Keratinocyte (primary cell): ENCODE measurements at regions not wholly inside any gene's neighbourhood (a gene's known extent, or its start where the extent isn't known, plus 50 kb on each side); places are given as distances from the start of the nearest gene placed in this dataset.

ENCODE experiments used
- DNase-seq: peaks from one replicate; pipeline ENCODE4 v3.0.0-alpha.2; 2011; ENCODE audit warnings: low read depth, missing footprints, low spot score
- FAIRE-seq: peaks from 2 replicates; lab custom pipeline; 2011; peaks lifted over from hg19 to GRCh38; lab: Jason Lieb, UNC
- H2AFZ ChIP-seq: 2 replicates; pipeline ENCODE4 v1.6.0; 2012; ENCODE audit warnings: low read length, control low read depth, inconsistent platforms; ENCODE audit not compliant: control insufficient read depth
- H3K27ac ChIP-seq: 2 replicates; pipeline ENCODE4 v1.5.1; 2011; ENCODE audit warnings: low read length; ENCODE audit not compliant: control insufficient read depth, insufficient read depth
- H3K27me3 ChIP-seq: 3 replicates; pipeline ENCODE4 v1.6.0; 2011; ENCODE audit warnings: low read length; ENCODE audit not compliant: control insufficient read depth, insufficient read depth; ENCODE audit errors: extremely low read depth
- H3K36me3 ChIP-seq, 2 experiments: 2 replicates in 1 of 2; 3 replicates in 1 of 2; pipeline ENCODE4 v1.5.1; 2011; ENCODE audit warnings: low read length in 2 of 2, mild to moderate bottlenecking in 1 of 2; ENCODE audit not compliant: control insufficient read depth in 2 of 2, insufficient read depth in 2 of 2; ENCODE audit errors: extremely low read depth in 1 of 2
- H3K4me1 ChIP-seq: 3 replicates; pipeline ENCODE4 v1.5.1; 2011; ENCODE audit warnings: low read length; ENCODE audit not compliant: control insufficient read depth, insufficient read depth; ENCODE audit errors: extremely low read depth
- H3K4me2 ChIP-seq: 3 replicates; pipeline ENCODE4 v1.6.0; 2011; ENCODE audit warnings: low read depth, low read length; ENCODE audit not compliant: control insufficient read depth, insufficient read depth; ENCODE audit errors: extremely low read depth
- H3K4me3 ChIP-seq, 3 experiments: fragments of 200-600 bp in 1 of 3; sonication (generic) in 1 of 3; 2 replicates in 2 of 3; 3 replicates in 1 of 3; pipeline ENCODE4 v1.5.1; 2011 to 2016; ENCODE audit warnings: low read length in 3 of 3, mild to moderate bottlenecking in 3 of 3, control low read depth in 2 of 3, inconsistent platforms in 1 of 3, low read depth in 1 of 3, mixed read lengths in 1 of 3, mixed run types in 1 of 3, moderate library complexity in 1 of 3; ENCODE audit not compliant: control insufficient read depth in 2 of 3, insufficient read depth in 2 of 3; ENCODE audit errors: extremely low read depth in 1 of 3
- H3K79me2 ChIP-seq: 2 replicates; pipeline ENCODE4 v1.6.0; 2012; ENCODE audit warnings: low read length; ENCODE audit not compliant: control insufficient read depth, insufficient read depth
- H3K9ac ChIP-seq: 3 replicates; pipeline ENCODE4 v1.6.0; 2011; ENCODE audit warnings: low read length; ENCODE audit not compliant: control insufficient read depth, insufficient read depth; ENCODE audit errors: extremely low read depth
- H3K9me1 ChIP-seq: 3 replicates; pipeline ENCODE4 v1.6.0; 2011; ENCODE audit warnings: low read length; ENCODE audit not compliant: control insufficient read depth, insufficient read depth; ENCODE audit errors: extremely low read depth
- H3K9me3 ChIP-seq: 2 replicates; pipeline ENCODE4 v1.5.1; 2012; ENCODE audit warnings: low read depth, low read length; ENCODE audit not compliant: control insufficient read depth
- H4K20me1 ChIP-seq: 3 replicates; pipeline ENCODE4 v1.6.0; 2011; ENCODE audit warnings: low read length; ENCODE audit not compliant: control insufficient read depth, insufficient read depth; ENCODE audit errors: extremely low read depth
- EZH2 ChIP-seq: IDR thresholded peaks from one replicate; pipeline ENCODE4 v1.6.1; 2012; ENCODE audit warnings: inconsistent platforms, mild to moderate bottlenecking, low read length, moderate library complexity
- dilution Hi-C: fragments of 300-500 bp; cut with MboI; formaldehyde crosslinking; loops from one replicate; pipeline ENCODE4 v1.7.0; 2020; ENCODE audit warnings: low sequenced_read_pairs; ENCODE audit not compliant: extremely low pct_ligation_motif_present
- TF ChIP-seq, protein P1 (sequence below), 3 experiments: IDR thresholded peaks in 1 of 3; conservative IDR thresholded peaks in 1 of 3; optimal IDR thresholded peaks in 1 of 3; 2 replicates in 2 of 3; 3 replicates in 1 of 3; pipeline versions ENCODE3 to v1.5.1; 2011; ENCODE audit warnings: low read length in 3 of 3, mild to moderate bottlenecking in 3 of 3, moderate library complexity in 2 of 3, control low read depth in 1 of 3, inconsistent platforms in 1 of 3; ENCODE audit not compliant: insufficient read depth in 2 of 3; ENCODE audit errors: extremely low read depth in 1 of 3

DNA sequence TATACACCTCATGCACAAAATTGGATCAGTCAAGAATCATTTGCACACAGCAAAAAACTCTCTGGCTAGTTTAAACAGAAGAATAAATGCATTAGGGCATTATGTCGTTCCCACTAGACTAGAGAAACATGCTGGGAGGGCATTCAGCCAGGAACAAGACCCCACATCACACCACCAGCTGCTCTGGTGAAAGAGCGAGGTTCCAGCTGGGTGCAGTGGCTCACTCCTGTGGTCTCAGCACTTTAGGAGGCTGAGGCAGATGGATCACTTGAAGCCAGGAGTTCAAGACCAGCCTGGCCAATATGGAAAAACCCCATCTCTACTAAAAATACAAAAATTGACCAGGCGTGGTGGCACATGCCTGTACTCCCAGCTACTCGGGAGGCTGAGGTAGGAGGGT lies 52.1 kb upstream of the BACE2 start:
- Histone ChIP-seq H3K9me1 (no peaks in the 10 kb centered on the region), H3K4me3 (no peak overlapping the region), H3K27me3 (no peaks in the 10 kb centered on the region), H3K9me3 (no peaks in the 10 kb centered on the region), H2AFZ (no peak overlapping the region), H3K9ac (no peak overlapping the region), H4K20me1 (no peaks in the 10 kb centered on the region), H3K36me3 (no peaks in the 10 kb centered on the region), H3K27ac (no peak overlapping the region), H3K79me2 (no peaks in the 10 kb centered on the region), H3K4me2 (no peak overlapping the region), H3K4me1 (peaks cover 16% of the 10 kb centered on the region)
- no peak for FAIRE-seq
- TF ChIP-seq EZH2: no peak
- TF ChIP-seq, protein P1, sequence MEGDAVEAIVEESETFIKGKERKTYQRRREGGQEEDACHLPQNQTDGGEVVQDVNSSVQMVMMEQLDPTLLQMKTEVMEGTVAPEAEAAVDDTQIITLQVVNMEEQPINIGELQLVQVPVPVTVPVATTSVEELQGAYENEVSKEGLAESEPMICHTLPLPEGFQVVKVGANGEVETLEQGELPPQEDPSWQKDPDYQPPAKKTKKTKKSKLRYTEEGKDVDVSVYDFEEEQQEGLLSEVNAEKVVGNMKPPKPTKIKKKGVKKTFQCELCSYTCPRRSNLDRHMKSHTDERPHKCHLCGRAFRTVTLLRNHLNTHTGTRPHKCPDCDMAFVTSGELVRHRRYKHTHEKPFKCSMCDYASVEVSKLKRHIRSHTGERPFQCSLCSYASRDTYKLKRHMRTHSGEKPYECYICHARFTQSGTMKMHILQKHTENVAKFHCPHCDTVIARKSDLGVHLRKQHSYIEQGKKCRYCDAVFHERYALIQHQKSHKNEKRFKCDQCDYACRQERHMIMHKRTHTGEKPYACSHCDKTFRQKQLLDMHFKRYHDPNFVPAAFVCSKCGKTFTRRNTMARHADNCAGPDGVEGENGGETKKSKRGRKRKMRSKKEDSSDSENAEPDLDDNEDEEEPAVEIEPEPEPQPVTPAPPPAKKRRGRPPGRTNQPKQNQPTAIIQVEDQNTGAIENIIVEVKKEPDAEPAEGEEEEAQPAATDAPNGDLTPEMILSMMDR (optimal IDR thresholded peaks at IDR 0.05 in 1 of 3, IDR thresholded peaks at IDR 0.05 in 1 of 3, conservative IDR thresholded peaks at IDR 0.05 in 1 of 3; ENCODE audit: extremely low read depth in 1 of 3, insufficient read depth in 2 of 3, low read length in 3 of 3): no peak
- dilution Hi-C loops: no loop called here
- DNase-seq: no peak
